HG02943 (cell line): ENCODE measurements at regions not wholly inside any gene's neighbourhood (a gene's known extent, or its start where the extent isn't known, plus 50 kb on each side); places are given as distances from the start of the nearest gene placed in this dataset.

Experiments used
- ATAC-seq: cut with Tn5 transposase; IDR thresholded peaks from one replicate; pipeline ENCODE4 v1.9.1; 2021; ENCODE audit warnings: mild to moderate bottlenecking, low read depth, moderate library complexity; ENCODE audit not compliant: unreplicated experiment

GRCh38 chr12:115660211-115660805 is 617.2 kb downstream of the MED13L start:
- no peak for ATAC-seq

- no peak for ATAC-seq
Observed at GRCh38 chr12:115659422-115659821, 618.1 kb downstream of the MED13L start.

DNA sequence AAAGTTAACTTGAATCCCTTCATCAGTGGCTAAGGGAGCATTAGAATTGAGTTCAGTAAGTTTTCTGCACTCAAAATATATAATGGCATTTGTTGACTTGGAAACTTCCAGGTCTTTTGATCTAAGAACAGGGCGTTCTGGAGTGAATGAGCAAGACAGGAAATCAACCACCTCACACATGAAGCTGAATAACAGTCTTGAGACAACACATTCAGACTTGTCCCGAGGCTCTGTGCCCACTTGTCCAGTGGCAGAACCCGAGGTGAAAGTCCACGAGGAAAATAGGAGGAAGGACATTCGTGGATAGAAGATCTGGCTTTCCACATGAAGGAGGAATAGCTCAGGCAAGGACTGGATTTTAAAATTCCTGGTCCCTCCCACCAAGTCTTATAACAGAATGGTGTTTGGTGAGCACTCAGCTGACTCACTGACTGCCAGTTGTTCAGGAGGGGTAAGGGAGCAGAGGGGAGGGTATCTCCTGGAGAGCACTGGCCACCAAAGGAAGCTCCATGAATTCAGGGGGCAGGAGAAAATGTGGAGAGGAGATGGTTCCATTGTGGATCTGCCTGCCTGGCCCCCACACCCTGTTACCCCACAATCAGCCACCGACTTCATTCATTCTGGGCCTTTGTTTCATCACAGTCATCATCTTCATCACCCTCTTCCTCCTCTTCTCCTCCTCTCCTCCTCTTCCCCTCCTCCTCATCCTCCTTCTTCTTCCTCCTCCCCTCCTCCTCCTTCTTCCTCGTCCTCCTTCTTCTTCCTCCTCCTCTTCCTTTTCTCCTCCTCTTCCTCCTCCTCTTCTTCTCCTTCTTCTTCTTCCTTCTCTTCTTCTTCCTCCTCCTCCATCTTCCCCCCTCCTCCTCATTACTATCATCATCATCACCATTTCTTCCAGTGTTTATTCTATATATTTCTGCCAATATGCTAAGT is 620.1 kb downstream of the MED13L start:
- ATAC-seq, result no peak

- ATAC-seq, result no peak
Observed at GRCh38 chr12:115650026-115650425, 627.5 kb downstream of the MED13L start.

DNA sequence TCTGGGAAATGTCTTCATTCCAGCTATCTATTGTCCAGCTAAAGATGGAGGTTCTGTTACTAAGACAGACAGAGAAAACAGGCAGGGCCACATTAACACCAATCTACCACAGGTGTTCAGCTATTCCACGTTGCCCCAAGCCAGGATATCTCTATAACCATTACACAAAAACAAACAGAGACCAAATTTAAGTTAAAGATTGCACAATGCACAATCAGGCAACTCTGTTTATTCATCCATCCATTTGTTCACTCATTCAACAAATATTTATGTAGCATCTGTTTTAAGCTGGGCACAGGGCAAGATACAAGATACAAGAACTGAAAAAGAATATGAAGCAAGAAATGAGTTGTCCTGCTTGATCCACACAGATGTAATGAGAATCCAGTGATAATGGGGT is 629.0 kb downstream of the MED13L start:
- ATAC-seq, result no peak

DNA sequence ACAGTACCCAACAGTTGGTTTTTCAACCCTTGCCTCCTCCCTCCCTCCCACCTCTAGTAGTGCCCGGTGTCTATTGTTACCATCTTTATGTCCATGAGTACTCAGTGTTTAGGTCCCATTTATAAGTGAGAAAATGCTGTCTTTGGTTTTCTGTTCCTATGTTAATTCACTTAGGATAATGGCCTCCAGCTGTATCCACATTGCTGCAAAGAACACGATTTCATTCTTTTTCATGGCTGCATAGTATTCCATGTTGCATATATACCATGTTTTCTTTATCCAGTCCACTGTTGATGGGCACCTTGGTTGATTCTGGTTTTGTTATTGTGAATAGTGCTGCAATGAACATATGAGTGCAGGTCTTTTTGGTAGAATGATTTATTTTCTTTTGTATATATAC is 631.3 kb downstream of the MED13L start:
- no peak for ATAC-seq

DNA sequence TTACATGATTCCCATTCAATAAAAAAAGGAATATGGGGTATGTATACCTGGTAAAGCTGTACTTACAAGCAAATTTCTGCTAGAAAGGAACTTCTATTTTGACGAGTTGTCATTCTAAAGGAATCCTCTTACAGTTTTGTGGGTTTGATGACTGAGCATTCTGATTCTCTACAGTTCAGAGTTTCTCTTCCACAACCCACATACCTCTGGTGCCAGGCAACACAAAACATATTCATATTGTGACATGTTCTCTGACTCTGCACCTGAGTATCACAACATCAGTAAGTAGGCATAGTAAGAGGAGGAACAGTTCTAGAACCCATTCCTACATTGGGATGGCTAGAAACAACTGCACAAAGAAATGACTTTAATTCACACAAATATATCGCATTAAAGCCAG is 636.6 kb downstream of the MED13L start:
- ATAC-seq, result no peak

- ATAC-seq, result no peak
Observed at GRCh38 chr12:115639648-115640012, 637.9 kb downstream of the MED13L start.

- no peak for ATAC-seq
Observed at GRCh38 chr12:115638733-115639647, 638.5 kb downstream of the MED13L start.

- no peak for ATAC-seq
Observed at GRCh38 chr12:115636546-115636945, 640.9 kb downstream of the MED13L start.

- no peak for ATAC-seq
Observed at GRCh38 chr12:115632308-115632707, 645.2 kb downstream of the MED13L start.

DNA sequence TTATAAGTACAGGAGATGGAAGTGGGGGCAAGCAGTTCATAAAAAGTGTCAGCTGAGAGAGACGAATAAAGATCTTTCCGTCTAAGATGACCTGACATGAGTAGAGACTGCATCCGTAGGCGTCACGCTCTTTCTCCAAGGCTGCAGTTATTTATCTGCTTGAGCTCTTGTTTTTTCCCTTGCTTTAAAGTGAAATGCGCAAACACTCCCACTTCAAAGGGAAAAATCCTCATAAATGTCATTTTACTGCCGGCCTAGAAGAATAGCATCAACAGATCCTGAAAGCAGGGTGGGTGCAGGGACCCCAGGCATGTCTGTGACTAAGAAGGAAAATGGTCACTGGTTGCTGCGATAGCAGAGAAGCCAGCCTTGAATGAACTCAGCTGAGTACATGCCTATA is 647.4 kb downstream of the MED13L start:
- ATAC-seq, result no peak

GRCh38 chr12:115626210-115626609 is 651.3 kb downstream of the MED13L start:
- ATAC-seq, result no peak

DNA sequence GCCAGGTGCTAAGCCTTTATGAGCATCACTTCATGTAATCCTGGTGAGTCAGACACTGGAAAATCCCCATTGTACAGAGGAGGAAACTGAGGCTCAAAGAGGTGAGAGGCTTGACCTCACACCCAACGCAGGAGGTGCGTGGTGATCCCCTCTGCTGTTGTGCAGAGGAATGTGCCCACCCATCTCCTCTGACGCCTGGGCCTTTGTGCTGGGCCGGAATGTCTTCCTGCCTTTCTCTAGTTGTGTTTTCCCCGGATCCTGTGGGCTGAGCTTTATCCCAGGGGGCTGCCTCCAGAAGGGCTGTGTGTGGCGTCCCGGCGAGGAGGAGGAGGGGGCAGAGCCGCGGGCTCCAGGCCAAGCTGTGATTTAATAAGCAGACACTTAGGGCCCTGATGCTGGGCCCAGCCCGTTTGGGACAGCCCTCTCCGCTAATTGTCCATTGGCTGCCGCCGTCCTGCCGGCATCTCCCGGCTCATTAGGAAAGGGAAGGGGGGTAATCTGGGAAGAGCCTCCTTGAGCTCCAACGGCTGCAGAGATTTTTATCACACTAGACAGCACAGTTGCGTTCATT is 653.6 kb downstream of the MED13L start:
- ATAC-seq, result no peak

DNA sequence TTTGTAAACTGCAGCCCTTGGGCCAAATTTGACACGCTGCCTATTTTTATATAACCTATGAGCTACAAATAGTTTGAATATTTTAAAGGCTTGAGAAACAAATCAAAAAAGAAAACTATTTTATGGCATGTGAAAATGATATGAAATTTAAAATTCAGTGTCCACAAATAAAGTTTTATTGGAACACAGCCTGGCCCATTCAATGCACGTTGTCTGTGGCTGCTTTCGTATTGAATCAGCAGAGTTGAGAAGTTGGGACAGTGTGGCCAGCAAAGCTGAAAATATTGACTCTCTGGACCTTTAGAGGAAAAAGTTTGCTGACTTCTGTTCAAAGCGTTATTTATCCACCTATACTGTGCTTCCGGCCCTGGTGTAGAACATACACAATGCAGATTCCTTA is 654.2 kb downstream of the MED13L start:
- ATAC-seq, result no peak

GRCh38 chr12:115620816-115621215 is 656.7 kb downstream of the MED13L start:
- ATAC-seq, result no peak

GRCh38 chr12:115619889-115620288 is 657.6 kb downstream of the MED13L start:
- no peak for ATAC-seq

- no peak for ATAC-seq
Observed at GRCh38 chr12:115619061-115619460, 658.4 kb downstream of the MED13L start.

DNA sequence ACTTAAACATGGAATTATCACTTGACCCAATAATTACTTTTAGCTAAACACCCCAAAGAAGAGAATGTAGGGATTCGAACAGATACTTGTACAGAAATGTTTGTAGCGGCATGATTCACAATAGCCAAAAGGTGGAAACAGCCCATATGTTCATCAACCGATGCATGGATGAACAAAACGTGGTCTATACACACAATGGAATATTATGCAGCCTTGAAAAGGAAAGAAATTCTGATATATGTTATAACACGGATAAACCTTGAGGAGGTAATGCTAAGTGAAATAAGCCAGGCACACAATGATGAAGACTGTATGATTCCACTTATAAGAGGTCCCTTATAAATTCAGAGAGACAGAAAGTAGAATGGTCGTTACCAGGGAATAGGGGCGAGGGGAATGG is 659.4 kb downstream of the MED13L start:
- ATAC-seq, result no peak

DNA sequence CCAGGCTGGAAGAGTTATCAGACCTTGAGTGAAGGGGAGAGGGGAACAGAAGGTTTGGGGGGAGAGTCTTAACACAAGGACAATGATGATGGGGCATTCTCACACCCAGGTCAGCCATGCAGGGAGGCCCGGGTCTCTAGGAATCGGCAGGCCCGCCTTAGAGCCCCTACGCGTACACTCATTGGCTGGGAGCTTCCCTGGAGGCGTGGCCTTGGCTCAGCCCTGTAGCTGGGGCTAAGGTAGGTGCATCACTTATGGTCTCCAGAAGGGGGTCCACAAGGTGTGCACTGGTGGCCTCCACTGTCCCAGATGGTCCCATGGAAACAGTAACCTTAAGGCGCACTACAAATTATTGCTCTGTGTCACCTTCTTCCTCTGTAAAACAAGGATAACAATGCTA is 660.1 kb downstream of the MED13L start:
- no peak for ATAC-seq

DNA sequence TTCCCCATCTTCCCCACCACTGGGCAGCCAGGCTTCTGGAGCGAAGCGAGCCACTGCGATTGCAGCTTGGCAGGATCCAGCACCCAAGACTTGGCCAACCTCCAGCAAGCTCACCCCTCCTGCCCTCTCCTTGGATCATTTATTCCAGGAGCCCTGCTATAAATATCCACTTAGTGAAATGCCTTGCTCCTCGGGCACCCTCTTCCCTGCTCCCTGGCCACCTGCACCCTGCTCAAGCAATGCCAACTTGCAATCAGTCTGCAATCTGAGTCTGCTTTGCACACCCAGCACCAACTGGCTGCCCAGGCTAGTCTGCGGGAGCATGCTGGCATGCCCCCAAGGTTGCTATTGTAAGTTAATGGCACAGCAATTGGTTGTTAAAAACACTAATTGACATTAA is 666.0 kb downstream of the MED13L start:
- no peak for ATAC-seq
